Ascending aorta (tissue), 2 donors: ENCODE measurements at regions not wholly inside any gene's neighbourhood (a gene's known extent, or its start where the extent isn't known, plus 50 kb on each side); places are given as distances from the start of the nearest gene placed in this dataset.

ENCODE experiments used
- DNase-seq, 2 donors: peaks; one replicate each; pipeline ENCODE4 v3.0.0-alpha.2; 2019; ENCODE audit warnings: low spot score in 2 of 2
- H3K27ac ChIP-seq, 2 donors: fragments of 200-600 bp; sonication (generic); one replicate each; pipeline ENCODE4 v1.5.1; 2016 to 2017; ENCODE audit warnings: mild to moderate bottlenecking in 1 of 2
- H3K27me3 ChIP-seq: fragments of 200-600 bp; sonication (generic); one replicate; pipeline ENCODE4 v1.5.1; 2017
- H3K36me3 ChIP-seq, 2 donors: fragments of 200-600 bp; sonication (generic); one replicate each; pipeline ENCODE4 v1.5.1; 2016
- H3K4me1 ChIP-seq, 2 donors: fragments of 200-600 bp; sonication (generic); one replicate each; pipeline ENCODE4 v1.5.1; 2016 to 2017; ENCODE audit warnings: mild to moderate bottlenecking in 1 of 2
- H3K4me3 ChIP-seq, 2 donors: fragments of 200-600 bp; sonication (generic); one replicate each; pipeline ENCODE4 v1.5.1; 2016 to 2017; ENCODE audit warnings: mild to moderate bottlenecking in 1 of 2
- H3K9me3 ChIP-seq, 2 donors: fragments of 200-600 bp; sonication (generic); one replicate each; pipeline ENCODE4 v1.5.1; 2016
- intact Hi-C: fragments of 100-400 bp; cut with DNase I; formaldehyde crosslinking; loops from one replicate; pipeline ENCODE4 v1.15.1; 2023
- TF ChIP-seq, protein P1 (sequence below), 3 experiments: fragments of 200-600 bp in 2 of 3; fragments of 450-650 bp in 1 of 3; sonication (generic) in 2 of 3; IDR thresholded peaks; one replicate each; pipeline ENCODE4 v1.5.1; 2016 to 2019; ENCODE audit warnings: antibody characterized with exemption in 3 of 3, mild to moderate bottlenecking in 1 of 3, moderate library complexity in 1 of 3

DNA sequence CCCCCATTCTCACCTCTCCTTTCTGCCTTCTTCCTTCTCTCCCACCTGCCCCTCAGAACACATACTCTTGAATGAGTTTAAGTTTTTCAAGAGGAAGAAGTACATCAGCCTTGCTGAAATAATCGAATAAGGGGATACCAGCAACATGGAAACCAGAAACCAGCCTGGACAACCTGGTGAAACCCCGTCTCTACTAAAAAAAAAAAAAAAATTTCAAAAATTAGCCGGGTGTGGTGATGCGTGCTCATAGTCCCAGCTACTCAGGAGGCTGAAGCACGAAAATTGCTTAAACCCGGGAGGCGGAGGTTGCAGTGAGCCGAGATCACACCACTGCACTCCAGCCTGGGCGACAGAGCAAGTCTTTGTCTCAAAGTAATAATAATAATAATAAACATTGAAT, 75.0 kb upstream of the SLC1A4 start:
- no peaks in the 10 kb centered on the region for H3K36me3 ChIP-seq

DNA sequence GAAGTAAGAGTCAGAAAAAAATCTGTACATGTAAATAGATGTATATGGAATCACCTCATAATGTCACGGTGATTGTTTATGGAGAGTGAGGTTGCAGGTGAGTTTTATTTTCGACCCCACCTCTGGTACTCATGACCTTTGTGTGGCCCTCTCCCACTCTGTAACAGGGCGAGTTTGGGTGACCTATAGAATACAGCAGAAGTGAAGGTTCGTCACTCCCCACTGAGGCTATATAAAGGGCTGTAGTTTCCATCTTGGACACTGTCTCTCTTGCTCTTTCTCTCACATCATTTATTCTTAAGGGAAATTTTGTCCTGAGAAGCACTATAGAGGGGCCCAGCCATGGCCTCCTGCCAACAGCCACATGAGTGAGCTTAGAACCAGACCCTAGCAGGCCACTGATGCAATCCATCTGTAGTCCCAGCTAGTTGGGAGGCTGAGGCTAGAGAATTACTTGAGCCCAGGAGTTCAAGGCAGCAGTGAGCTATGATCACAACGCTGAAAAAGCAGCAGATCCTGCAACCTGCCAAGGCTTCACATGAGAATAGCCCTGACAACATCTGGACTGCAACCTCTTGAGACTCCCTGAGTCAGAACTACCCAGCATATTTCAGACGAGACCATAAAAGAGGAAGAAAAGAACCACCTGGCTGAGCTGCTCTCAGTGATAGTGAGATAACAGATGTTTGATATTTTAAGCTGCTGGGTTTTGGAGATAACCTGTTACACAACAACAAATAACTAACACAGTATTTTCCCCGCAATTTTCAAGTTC, 74.3 kb upstream of the SLC1A4 start:
- H3K27me3 ChIP-seq = no peaks in the 10 kb centered on the region
- H3K4me1 ChIP-seq = no peaks in the 10 kb centered on the region
- TF ChIP-seq, protein P1, sequence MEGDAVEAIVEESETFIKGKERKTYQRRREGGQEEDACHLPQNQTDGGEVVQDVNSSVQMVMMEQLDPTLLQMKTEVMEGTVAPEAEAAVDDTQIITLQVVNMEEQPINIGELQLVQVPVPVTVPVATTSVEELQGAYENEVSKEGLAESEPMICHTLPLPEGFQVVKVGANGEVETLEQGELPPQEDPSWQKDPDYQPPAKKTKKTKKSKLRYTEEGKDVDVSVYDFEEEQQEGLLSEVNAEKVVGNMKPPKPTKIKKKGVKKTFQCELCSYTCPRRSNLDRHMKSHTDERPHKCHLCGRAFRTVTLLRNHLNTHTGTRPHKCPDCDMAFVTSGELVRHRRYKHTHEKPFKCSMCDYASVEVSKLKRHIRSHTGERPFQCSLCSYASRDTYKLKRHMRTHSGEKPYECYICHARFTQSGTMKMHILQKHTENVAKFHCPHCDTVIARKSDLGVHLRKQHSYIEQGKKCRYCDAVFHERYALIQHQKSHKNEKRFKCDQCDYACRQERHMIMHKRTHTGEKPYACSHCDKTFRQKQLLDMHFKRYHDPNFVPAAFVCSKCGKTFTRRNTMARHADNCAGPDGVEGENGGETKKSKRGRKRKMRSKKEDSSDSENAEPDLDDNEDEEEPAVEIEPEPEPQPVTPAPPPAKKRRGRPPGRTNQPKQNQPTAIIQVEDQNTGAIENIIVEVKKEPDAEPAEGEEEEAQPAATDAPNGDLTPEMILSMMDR (IDR thresholded peaks at IDR 0.05) = no peak
- H3K36me3 ChIP-seq = no peaks in the 10 kb centered on the region
- intact Hi-C loops = loop anchor here (5.0 kb wide), 2 partner anchors 72 to 272 kb away; partner anchors contain the start of gene SLC1A4
- H3K27ac ChIP-seq = no peak overlapping the region
- DNase-seq = no peak
- no peaks in the 10 kb centered on the region for H3K9me3 ChIP-seq
- H3K4me3 ChIP-seq = no peak overlapping the region

More for the DNA sequence above, 75.0 kb upstream of the SLC1A4 start:
- no peak overlapping the region for H3K27ac ChIP-seq
- intact Hi-C loops = no loop called here
- no peak overlapping the region for H3K4me3 ChIP-seq
- TF ChIP-seq, protein P1 (IDR thresholded peaks at IDR 0.05) = no peak
- no peaks in the 10 kb centered on the region for H3K27me3 ChIP-seq
- no peaks in the 10 kb centered on the region for H3K4me1 ChIP-seq
- DNase-seq = no peak
- no peaks in the 10 kb centered on the region for H3K9me3 ChIP-seq

- TF ChIP-seq, protein P1 (IDR thresholded peaks at IDR 0.05) = no peak
- no peak overlapping the region for H3K4me3 ChIP-seq
- no peaks in the 10 kb centered on the region for H3K27me3 ChIP-seq
- H3K9me3 ChIP-seq = no peaks in the 10 kb centered on the region
- no peak overlapping the region for H3K27ac ChIP-seq
- DNase-seq = no peak
- intact Hi-C loops = loop anchor here (5.0 kb wide), 2 partner anchors 72 to 272 kb away; partner anchors contain the start of gene SLC1A4
- no peaks in the 10 kb centered on the region for H3K36me3 ChIP-seq
- H3K4me1 ChIP-seq = no peaks in the 10 kb centered on the region
Measured at GRCh38 chr2:64915510-64915900, 73.7 kb upstream of the SLC1A4 start.

GRCh38 chr2:64918220-64918886, 70.8 kb upstream of the SLC1A4 start:
- intact Hi-C loops = loop anchor here (5.0 kb wide), 2 partner anchors 69 to 269 kb away; partner anchors contain the start of gene SLC1A4
- Histone ChIP-seq H3K4me1 (no peaks in the 10 kb centered on the region), H3K27ac (peak overlapping the region in 1 of 2 donors; percentile 19), H3K4me3 (peak overlapping the region; percentile 48 to 66), H3K27me3 (no peaks in the 10 kb centered on the region), H3K9me3 (no peaks in the 10 kb centered on the region), H3K36me3 (no peaks in the 10 kb centered on the region)
- TF ChIP-seq, protein P1 (IDR thresholded peaks at IDR 0.05) = no peak
- DNase-seq = no peak

- H3K9me3 ChIP-seq = no peaks in the 10 kb centered on the region
- intact Hi-C loops = loop anchor here (5.0 kb wide), 2 partner anchors 68 to 268 kb away; partner anchors contain the start of gene SLC1A4
- H3K27me3 ChIP-seq = no peaks in the 10 kb centered on the region
- DNase-seq = no peak
- no peak overlapping the region for H3K4me3 ChIP-seq
- H3K27ac ChIP-seq = no peak overlapping the region
- no peaks in the 10 kb centered on the region for H3K4me1 ChIP-seq
- TF ChIP-seq, protein P1 (IDR thresholded peaks at IDR 0.05) = no peak
- H3K36me3 ChIP-seq = no peaks in the 10 kb centered on the region
Measured at GRCh38 chr2:64919261-64919660, 69.9 kb upstream of the SLC1A4 start.
